ENCODE measurements at regions not wholly inside any gene's neighbourhood (a gene's known extent, or its start where the extent isn't known, plus 50 kb on each side); places are given as distances from the start of the nearest gene placed in this dataset.

GRCh38 chr7:17184805-17185689, 113.4 kb upstream of the AHR start (continued):
- TF ChIP-seq ZNF609 (CRISPR knock-in tag; IDR thresholded peaks at IDR 0.05; ENCODE audit: borderline replicate concordance), result peak; percentile 91
- no peak for TF ChIP-seq TRIM24 (CRISPR knock-in tag; IDR thresholded peaks at IDR 0.05)
- no peak for TF ChIP-seq ZNF549 (CRISPR knock-in tag; IDR thresholded peaks at IDR 0.05)
- TF ChIP-seq ZMYM2 (CRISPR knock-in tag; IDR thresholded peaks at IDR 0.05), result no peak
- TF ChIP-seq SCMH1 (CRISPR knock-in tag; IDR thresholded peaks at IDR 0.05; ENCODE audit: borderline replicate concordance), result no peak
- TF ChIP-seq FOXJ3 (CRISPR knock-in tag; IDR thresholded peaks at IDR 0.05; ENCODE audit: borderline replicate concordance), result peak; percentile 97
- TF ChIP-seq GATAD1 (CRISPR knock-in tag; IDR thresholded peaks at IDR 0.05), result no peak
- TF ChIP-seq ZNF441 (CRISPR knock-in tag; IDR thresholded peaks at IDR 0.05; ENCODE audit: borderline replicate concordance), result no peak
- no peak for TF ChIP-seq NFE2L1 (CRISPR knock-in tag; IDR thresholded peaks at IDR 0.05; ENCODE audit: borderline replicate concordance)
- TF ChIP-seq ZNF547 (CRISPR knock-in tag; IDR thresholded peaks at IDR 0.05), result no peak
- no peak for TF ChIP-seq SP1 (IDR thresholded peaks at IDR 0.05)
- no peak for TF ChIP-seq SP1 (CRISPR knock-in tag; IDR thresholded peaks at IDR 0.05)
- no peak for TF ChIP-seq NR1H2 (CRISPR knock-in tag; IDR thresholded peaks at IDR 0.05; ENCODE audit: borderline replicate concordance, low read depth)
- TF ChIP-seq SMARCC2 (IDR thresholded peaks at IDR 0.05), result 0 out of 2 replicates have a peak, but pooled peaks have one; percentile 41
- TF ChIP-seq NR2C2 (CRISPR knock-in tag; IDR thresholded peaks at IDR 0.05; ENCODE audit: borderline replicate concordance), result 0 out of 2 replicates have a peak, but pooled peaks have one; percentile 32
- no peak for TF ChIP-seq AGO2 (optimal IDR thresholded peaks at IDR 0.05; ENCODE audit: low read depth, low read length)
- 0 out of 2 replicates have a peak, but pooled peaks have one; percentile 61 for TF ChIP-seq SP140L (CRISPR knock-in tag; IDR thresholded peaks at IDR 0.05; ENCODE audit: borderline replicate concordance)
- TF ChIP-seq ELF3 (CRISPR knock-in tag; IDR thresholded peaks at IDR 0.05), result peak; percentile 85
- TF ChIP-seq NKX3-1 (CRISPR knock-in tag; IDR thresholded peaks at IDR 0.05), result peak; percentile 55; the same call in 1 of the 2 replicates
- no peak for TF ChIP-seq ZNF17 (CRISPR knock-in tag; IDR thresholded peaks at IDR 0.05)
- no peak for TF ChIP-seq ZNF350 (CRISPR knock-in tag; IDR thresholded peaks at IDR 0.05; ENCODE audit: borderline replicate concordance, low read depth)
- no peak for TF ChIP-seq IRX3 (CRISPR knock-in tag; IDR thresholded peaks at IDR 0.05; ENCODE audit: borderline replicate concordance, low read depth)
- TF ChIP-seq ZNF530 (CRISPR knock-in tag; IDR thresholded peaks at IDR 0.05; ENCODE audit: low read depth), result no peak
- TF ChIP-seq ZNF75D (CRISPR knock-in tag; IDR thresholded peaks at IDR 0.05; ENCODE audit: borderline replicate concordance), result no peak
- no peak for TF ChIP-seq MIER2 (CRISPR knock-in tag; IDR thresholded peaks at IDR 0.05)

All from HepG2 (cell line).